WTC11 (cell line): ENCODE measurements at regions not wholly inside any gene's neighbourhood (a gene's known extent, or its start where the extent isn't known, plus 50 kb on each side); places are given as distances from the start of the nearest gene placed in this dataset.

Experiments used
- ATAC-seq: fragments of 200-7000 bp; cut with Tn5 transposase; 2 replicates; pipeline ENCODE4 v1.10.0; 2021; ENCODE audit warnings: mild to moderate bottlenecking, moderate library complexity
- CTCF ChIA-PET: fragments of 300-600 bp; sonication (Branson Sonifier 250); formaldehyde crosslinking; loops from one replicate; lab custom pipeline; 2021; ENCODE audit warnings: antibody characterized with exemption; lab: Charles Lee
- POLR2A ChIA-PET: fragments of 350-600 bp; sonication (Branson Sonifier 250); formaldehyde crosslinking; loops from one replicate; lab custom pipeline; 2021; ENCODE audit warnings: antibody characterized with exemption; lab: Charles Lee
- DNase-seq: peaks from one replicate; pipeline ENCODE4 v3.0.0; 2021; ENCODE audit warnings: low spot score
- H3K27ac Mint-ChIP-seq: 2 replicates; pipeline ENCODE4 v1.8.0; 2021; ENCODE audit warnings: mixed read lengths
- H3K27me3 Mint-ChIP-seq: 2 replicates; pipeline ENCODE4 v1.8.0; 2021; ENCODE audit warnings: low read depth, mild to moderate bottlenecking, moderate library complexity, mixed read lengths
- H3K36me3 Mint-ChIP-seq: 2 replicates; pipeline ENCODE4 v1.8.0; 2021; ENCODE audit warnings: mixed read lengths
- H3K4me1 Mint-ChIP-seq: 2 replicates; pipeline ENCODE4 v1.8.0; 2022; ENCODE audit warnings: mixed read lengths
- H3K4me3 Mint-ChIP-seq: 2 replicates; pipeline ENCODE4 v1.8.0; 2021; ENCODE audit warnings: mild to moderate bottlenecking, moderate library complexity, mixed read lengths
- H3K9me3 Mint-ChIP-seq: 2 replicates; pipeline ENCODE4 v1.8.0; 2021; ENCODE audit warnings: mixed read lengths
- ESRRA ChIP-seq: sonication (generic); formaldehyde crosslinking; IDR thresholded peaks from 2 replicates; pipeline ENCODE4 v1.8.1; 2022; ENCODE audit warnings: mild to moderate bottlenecking, missing genetic modification reagents, borderline replicate concordance
- FOXK1 ChIP-seq: sonication (generic); formaldehyde crosslinking; IDR thresholded peaks from 2 replicates; pipeline ENCODE4 v1.8.0; 2022; ENCODE audit warnings: mild to moderate bottlenecking, moderate library complexity, missing genetic modification reagents
- FOXP1 ChIP-seq: sonication (generic); formaldehyde crosslinking; IDR thresholded peaks from 2 replicates; pipeline ENCODE4 v1.8.0; 2022; ENCODE audit warnings: missing genetic modification reagents, mild to moderate bottlenecking, moderate library complexity, borderline replicate concordance
- FOXP4 ChIP-seq: sonication (generic); formaldehyde crosslinking; IDR thresholded peaks from 2 replicates; pipeline ENCODE4 v1.8.0; 2022; ENCODE audit warnings: mild to moderate bottlenecking, missing genetic modification reagents
- GABPB1 ChIP-seq: sonication (generic); formaldehyde crosslinking; IDR thresholded peaks from 2 replicates; pipeline ENCODE4 v1.8.1; 2023; ENCODE audit warnings: mild to moderate bottlenecking, missing genetic modification reagents
- HMGXB4 ChIP-seq: sonication (generic); formaldehyde crosslinking; IDR thresholded peaks from 2 replicates; pipeline ENCODE4 v1.8.1; 2023; ENCODE audit warnings: mild to moderate bottlenecking, moderate library complexity, missing genetic modification reagents
- MAX ChIP-seq: sonication (generic); formaldehyde crosslinking; IDR thresholded peaks from 2 replicates; pipeline ENCODE4 v1.8.0; 2022; ENCODE audit warnings: mild to moderate bottlenecking, missing genetic modification reagents
- NR2C2 ChIP-seq: sonication (generic); formaldehyde crosslinking; IDR thresholded peaks from 2 replicates; pipeline ENCODE4 v1.8.0; 2022; ENCODE audit warnings: mild to moderate bottlenecking, missing genetic modification reagents
- SMAD3 ChIP-seq: sonication (generic); formaldehyde crosslinking; IDR thresholded peaks from 2 replicates; pipeline ENCODE4 v1.8.0; 2022; ENCODE audit warnings: missing genetic modification reagents, mild to moderate bottlenecking, borderline replicate concordance
- SOX15 ChIP-seq: fragments of 250-450 bp; sonication (Bioruptor Pico); IDR thresholded peaks from 2 replicates; pipeline ENCODE4 v1.9.0; 2021; ENCODE audit warnings: mild to moderate bottlenecking
- TEAD1 ChIP-seq: sonication (generic); formaldehyde crosslinking; IDR thresholded peaks from 2 replicates; pipeline ENCODE4 v1.8.0; 2022; ENCODE audit warnings: mild to moderate bottlenecking, missing genetic modification reagents
- ZNF121 ChIP-seq: sonication (generic); formaldehyde crosslinking; IDR thresholded peaks from 2 replicates; pipeline ENCODE4 v1.8.0; 2023; ENCODE audit warnings: missing genetic modification reagents
- ZNF423 ChIP-seq: fragments of 250-450 bp; sonication (Bioruptor Pico); IDR thresholded peaks from 2 replicates; pipeline ENCODE4 v2.1.2; 2022; ENCODE audit warnings: mild to moderate bottlenecking, moderate library complexity
- TF ChIP-seq, protein P1 (sequence below): sonication (generic); formaldehyde crosslinking; conservative IDR thresholded peaks from 2 replicates; pipeline ENCODE4 v1.8.1; 2022; ENCODE audit warnings: mild to moderate bottlenecking, missing genetic modification reagents
- TF ChIP-seq, protein P2 (sequence below): sonication (generic); formaldehyde crosslinking; IDR thresholded peaks from 2 replicates; pipeline ENCODE4 v1.8.0; 2022; ENCODE audit warnings: missing genetic modification reagents

GRCh38 chr6:156725712-156726111 lies 51.5 kb upstream of the ARID1B start:
- POLR2A ChIA-PET = no interaction called here
- Mint-ChIP-seq H3K4me1 (peaks cover 23% of the 10 kb centered on the region), H3K27me3 (no peaks in the 10 kb centered on the region), H3K9me3 (peaks cover 5% of the 10 kb centered on the region), H3K36me3 (no peaks in the 10 kb centered on the region), H3K27ac (no peak overlapping the region), H3K4me3 (no peak overlapping the region)
- no peak for TF ChIP-seq FOXP1 (CRISPR knock-in tag)
- no peak for TF ChIP-seq SMAD3 (CRISPR knock-in tag)
- TF ChIP-seq, protein P1, sequence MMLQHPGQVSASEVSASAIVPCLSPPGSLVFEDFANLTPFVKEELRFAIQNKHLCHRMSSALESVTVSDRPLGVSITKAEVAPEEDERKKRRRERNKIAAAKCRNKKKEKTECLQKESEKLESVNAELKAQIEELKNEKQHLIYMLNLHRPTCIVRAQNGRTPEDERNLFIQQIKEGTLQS (CRISPR knock-in tag) = no peak
- DNase-seq (no peak), ATAC-seq (no peak)
- CTCF ChIA-PET = no interaction called here

- CTCF ChIA-PET = interaction anchor here (0.5 to 0.7 kb wide), 2 partner anchors 9 to 102 kb away, joined by 3 read pairs; no protein-coding TSS in a partner anchor
- peak overlapping the region; percentile 95 for H3K27ac Mint-ChIP-seq
- TF ChIP-seq NR2C2 (CRISPR knock-in tag) = no peak
- 0 out of 2 replicates have a peak, but pooled peaks have one; percentile 17 for TF ChIP-seq MAX (CRISPR knock-in tag)
- TF ChIP-seq TEAD1 (CRISPR knock-in tag) = peak; percentile 38; the same call in 1 of the 2 replicates
- peak; percentile 63; the same call in 1 of the 2 replicates for TF ChIP-seq FOXP4
- TF ChIP-seq, protein P2, sequence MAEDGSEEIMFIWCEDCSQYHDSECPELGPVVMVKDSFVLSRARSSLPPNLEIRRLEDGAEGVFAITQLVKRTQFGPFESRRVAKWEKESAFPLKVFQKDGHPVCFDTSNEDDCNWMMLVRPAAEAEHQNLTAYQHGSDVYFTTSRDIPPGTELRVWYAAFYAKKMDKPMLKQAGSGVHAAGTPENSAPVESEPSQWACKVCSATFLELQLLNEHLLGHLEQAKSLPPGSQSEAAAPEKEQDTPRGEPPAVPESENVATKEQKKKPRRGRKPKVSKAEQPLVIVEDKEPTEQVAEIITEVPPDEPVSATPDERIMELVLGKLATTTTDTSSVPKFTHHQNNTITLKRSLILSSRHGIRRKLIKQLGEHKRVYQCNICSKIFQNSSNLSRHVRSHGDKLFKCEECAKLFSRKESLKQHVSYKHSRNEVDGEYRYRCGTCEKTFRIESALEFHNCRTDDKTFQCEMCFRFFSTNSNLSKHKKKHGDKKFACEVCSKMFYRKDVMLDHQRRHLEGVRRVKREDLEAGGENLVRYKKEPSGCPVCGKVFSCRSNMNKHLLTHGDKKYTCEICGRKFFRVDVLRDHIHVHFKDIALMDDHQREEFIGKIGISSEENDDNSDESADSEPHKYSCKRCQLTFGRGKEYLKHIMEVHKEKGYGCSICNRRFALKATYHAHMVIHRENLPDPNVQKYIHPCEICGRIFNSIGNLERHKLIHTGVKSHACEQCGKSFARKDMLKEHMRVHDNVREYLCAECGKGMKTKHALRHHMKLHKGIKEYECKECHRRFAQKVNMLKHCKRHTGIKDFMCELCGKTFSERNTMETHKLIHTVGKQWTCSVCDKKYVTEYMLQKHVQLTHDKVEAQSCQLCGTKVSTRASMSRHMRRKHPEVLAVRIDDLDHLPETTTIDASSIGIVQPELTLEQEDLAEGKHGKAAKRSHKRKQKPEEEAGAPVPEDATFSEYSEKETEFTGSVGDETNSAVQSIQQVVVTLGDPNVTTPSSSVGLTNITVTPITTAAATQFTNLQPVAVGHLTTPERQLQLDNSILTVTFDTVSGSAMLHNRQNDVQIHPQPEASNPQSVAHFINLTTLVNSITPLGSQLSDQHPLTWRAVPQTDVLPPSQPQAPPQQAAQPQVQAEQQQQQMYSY (CRISPR knock-in tag) = peak; percentile 43; the same call in 1 of the 2 replicates
- peak; percentile 36; the same call in 1 of the 2 replicates for TF ChIP-seq ZNF121 (CRISPR knock-in tag)
- TF ChIP-seq FOXP1 (CRISPR knock-in tag) = peak; percentile 33; the same call in 1 of the 2 replicates
- peak; percentile 49; the same call in 1 of the 2 replicates for TF ChIP-seq FOXK1
- TF ChIP-seq SOX15 = no peak
- peak; percentile 89 for ATAC-seq
- H3K4me3 Mint-ChIP-seq = peak overlapping the region; percentile 16
- peaks cover 45% of the 10 kb centered on the region for H3K4me1 Mint-ChIP-seq
- H3K9me3 Mint-ChIP-seq = peaks cover 5% of the 10 kb centered on the region
- DNase-seq = peak; percentile 69
- H3K27me3 Mint-ChIP-seq = no peaks in the 10 kb centered on the region
- H3K36me3 Mint-ChIP-seq = no peaks in the 10 kb centered on the region
- POLR2A ChIA-PET = interaction anchor here (1.7 kb wide), 1 partner anchor 59 kb away, joined by 5 read pairs; no protein-coding TSS in a partner anchor
Measured at GRCh38 chr6:156720691-156721685, 56.2 kb upstream of the ARID1B start.

- POLR2A ChIA-PET = interaction anchor here (1.7 kb wide), 1 partner anchor 60 kb away, joined by 5 read pairs; no protein-coding TSS in a partner anchor
- Mint-ChIP-seq H3K27me3 (no peaks in the 10 kb centered on the region), H3K36me3 (no peaks in the 10 kb centered on the region), H3K9me3 (peaks cover 5% of the 10 kb centered on the region), H3K27ac (peak overlapping the region; percentile 95), H3K4me1 (peaks cover 45% of the 10 kb centered on the region), H3K4me3 (peak overlapping the region; percentile 36)
- TF ChIP-seq FOXP4 = peak; percentile 49; the same call in 1 of the 2 replicates
- no peak for TF ChIP-seq ESRRA (CRISPR knock-in tag)
- TF ChIP-seq GABPB1 (CRISPR knock-in tag) = peak; percentile 75
- TF ChIP-seq HMGXB4 (CRISPR knock-in tag) = 0 out of 2 replicates have a peak, but pooled peaks have one; percentile 31
- TF ChIP-seq ZNF423 (CRISPR knock-in tag) = peak; percentile 80
- peak; percentile 40 for ATAC-seq
- peak; percentile 74 for DNase-seq
- CTCF ChIA-PET = interaction anchor here (0.5 kb wide), 1 partner anchor 8 kb away, joined by 3 read pairs; no protein-coding TSS in a partner anchor
Measured at GRCh38 chr6:156719720-156720563, 57.2 kb upstream of the ARID1B start.
